HEK293T (cell line): ENCODE measurements at regions not wholly inside any gene's neighbourhood (a gene's known extent, or its start where the extent isn't known, plus 50 kb on each side); places are given as distances from the start of the nearest gene placed in this dataset.

Experiments used
- ARNT ChIP-seq: fragments of 450-650 bp; IDR thresholded peaks from 2 replicates; pipeline ENCODE4 v1.6.1; 2017; ENCODE audit warnings: mild to moderate bottlenecking
- ELF4 ChIP-seq: fragments of 450-650 bp; IDR thresholded peaks from 2 replicates; pipeline ENCODE4 v1.6.1; 2017; ENCODE audit warnings: antibody characterized with exemption
- FOXA1 ChIP-seq: fragments of 450-650 bp; IDR thresholded peaks from 2 replicates; pipeline ENCODE4 v1.6.1; 2016; ENCODE audit warnings: mild to moderate bottlenecking
- FOXM1 ChIP-seq: fragments of 450-650 bp; IDR thresholded peaks from 2 replicates; pipeline ENCODE4 v1.6.1; 2017; ENCODE audit warnings: mild to moderate bottlenecking, borderline replicate concordance
- HDGF ChIP-seq: fragments of 450-650 bp; IDR thresholded peaks from 2 replicates; pipeline ENCODE4 v1.6.1; 2017; ENCODE audit warnings: antibody characterized with exemption, borderline replicate concordance
- L3MBTL2 ChIP-seq: fragments of 450-650 bp; conservative IDR thresholded peaks from 2 replicates; pipeline ENCODE4 v1.6.1; 2016; ENCODE audit warnings: mild to moderate bottlenecking
- LEF1 ChIP-seq: fragments of 450-650 bp; IDR thresholded peaks from 2 replicates; pipeline ENCODE4 v1.6.1; 2017; ENCODE audit warnings: mild to moderate bottlenecking, borderline replicate concordance
- NFRKB ChIP-seq: fragments of 450-650 bp; IDR thresholded peaks from 2 replicates; pipeline ENCODE4 v1.6.1; 2016; ENCODE audit warnings: mild to moderate bottlenecking, moderate library complexity
- SP1 ChIP-seq: fragments of 450-650 bp; IDR thresholded peaks from 2 replicates; pipeline ENCODE4 v1.6.1; 2017
- SUZ12 ChIP-seq: fragments of 450-650 bp; IDR thresholded peaks from 2 replicates; pipeline ENCODE4 v1.6.1; 2016; ENCODE audit warnings: mild to moderate bottlenecking
- TARDBP ChIP-seq: fragments of 450-650 bp; IDR thresholded peaks from 2 replicates; pipeline ENCODE4 v1.6.1; 2016
- ZNF384 ChIP-seq: fragments of 450-650 bp; IDR thresholded peaks from 2 replicates; pipeline ENCODE4 v1.6.1; 2016
- TF ChIP-seq, protein P1 (sequence below): fragments of 450-650 bp; IDR thresholded peaks from 2 replicates; pipeline ENCODE4 v1.6.1; 2016

DNA sequence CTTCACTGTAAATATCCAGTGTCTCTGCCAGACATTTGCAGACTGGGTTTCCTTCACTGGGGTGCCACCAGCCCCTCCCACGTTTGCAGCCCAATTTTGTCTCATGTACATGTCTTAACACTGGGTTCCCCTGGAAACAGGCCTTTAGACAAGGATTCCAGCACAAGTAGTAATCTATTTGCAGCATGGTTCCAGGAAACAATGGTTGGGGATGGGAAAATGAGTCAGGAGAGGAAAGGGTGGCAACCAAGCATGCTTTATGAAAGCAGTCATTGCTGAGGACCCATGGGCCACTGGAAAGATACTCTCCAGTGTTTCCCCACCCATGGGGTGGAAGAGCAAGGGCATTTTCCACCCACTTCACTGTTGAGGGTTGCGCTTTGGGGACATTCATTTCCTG, 53.6 kb upstream of the FARP1 start:
- TF ChIP-seq FOXM1 = no peak
- TF ChIP-seq SP1 = no peak
- no peak for TF ChIP-seq NFRKB
- TF ChIP-seq FOXA1 = no peak
- no peak for TF ChIP-seq ZNF384
- no peak for TF ChIP-seq ELF4
- no peak for TF ChIP-seq ARNT
- TF ChIP-seq HDGF = no peak
- TF ChIP-seq, protein P1, sequence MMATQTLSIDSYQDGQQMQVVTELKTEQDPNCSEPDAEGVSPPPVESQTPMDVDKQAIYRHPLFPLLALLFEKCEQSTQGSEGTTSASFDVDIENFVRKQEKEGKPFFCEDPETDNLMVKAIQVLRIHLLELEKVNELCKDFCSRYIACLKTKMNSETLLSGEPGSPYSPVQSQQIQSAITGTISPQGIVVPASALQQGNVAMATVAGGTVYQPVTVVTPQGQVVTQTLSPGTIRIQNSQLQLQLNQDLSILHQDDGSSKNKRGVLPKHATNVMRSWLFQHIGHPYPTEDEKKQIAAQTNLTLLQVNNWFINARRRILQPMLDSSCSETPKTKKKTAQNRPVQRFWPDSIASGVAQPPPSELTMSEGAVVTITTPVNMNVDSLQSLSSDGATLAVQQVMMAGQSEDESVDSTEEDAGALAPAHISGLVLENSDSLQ = no peak
- TF ChIP-seq SUZ12 = no peak
- no peak for TF ChIP-seq LEF1
- no peak for TF ChIP-seq L3MBTL2
- TF ChIP-seq TARDBP = no peak
